ENCODE measurements at regions not wholly inside any gene's neighbourhood (a gene's known extent, or its start where the extent isn't known, plus 50 kb on each side); places are given as distances from the start of the nearest gene placed in this dataset.

- no peak overlapping the region for H3K4me3 ChIP-seq (ENCODE audit: low read depth, low read length)
- H3K27me3 ChIP-seq (ENCODE audit: insufficient read depth, low read depth, severe bottlenecking) = no peaks in the 10 kb centered on the region
- DNase-seq = no peak
- TF ChIP-seq, protein P1, sequence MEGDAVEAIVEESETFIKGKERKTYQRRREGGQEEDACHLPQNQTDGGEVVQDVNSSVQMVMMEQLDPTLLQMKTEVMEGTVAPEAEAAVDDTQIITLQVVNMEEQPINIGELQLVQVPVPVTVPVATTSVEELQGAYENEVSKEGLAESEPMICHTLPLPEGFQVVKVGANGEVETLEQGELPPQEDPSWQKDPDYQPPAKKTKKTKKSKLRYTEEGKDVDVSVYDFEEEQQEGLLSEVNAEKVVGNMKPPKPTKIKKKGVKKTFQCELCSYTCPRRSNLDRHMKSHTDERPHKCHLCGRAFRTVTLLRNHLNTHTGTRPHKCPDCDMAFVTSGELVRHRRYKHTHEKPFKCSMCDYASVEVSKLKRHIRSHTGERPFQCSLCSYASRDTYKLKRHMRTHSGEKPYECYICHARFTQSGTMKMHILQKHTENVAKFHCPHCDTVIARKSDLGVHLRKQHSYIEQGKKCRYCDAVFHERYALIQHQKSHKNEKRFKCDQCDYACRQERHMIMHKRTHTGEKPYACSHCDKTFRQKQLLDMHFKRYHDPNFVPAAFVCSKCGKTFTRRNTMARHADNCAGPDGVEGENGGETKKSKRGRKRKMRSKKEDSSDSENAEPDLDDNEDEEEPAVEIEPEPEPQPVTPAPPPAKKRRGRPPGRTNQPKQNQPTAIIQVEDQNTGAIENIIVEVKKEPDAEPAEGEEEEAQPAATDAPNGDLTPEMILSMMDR (IDR thresholded peaks at IDR 0.05; ENCODE audit: low read depth, low read length) = no peak
- no peaks in the 10 kb centered on the region for H3K9me3 ChIP-seq (ENCODE audit: severe bottlenecking)
- no peak overlapping the region for H3K27ac ChIP-seq
- H3K36me3 ChIP-seq = no peaks in the 10 kb centered on the region
Observed at GRCh38 chr17:14559264-14560119, 258.6 kb downstream of the HS3ST3B1 start.

GRCh38 chr17:14557480-14557879 is 256.6 kb downstream of the HS3ST3B1 start:
- H3K4me3 ChIP-seq (ENCODE audit: low read depth, low read length) = no peak overlapping the region
- H3K27me3 ChIP-seq (ENCODE audit: insufficient read depth, low read depth, severe bottlenecking) = no peaks in the 10 kb centered on the region
- no peak for DNase-seq
- no peaks in the 10 kb centered on the region for H3K9me3 ChIP-seq (ENCODE audit: severe bottlenecking)
- TF ChIP-seq, protein P1 (IDR thresholded peaks at IDR 0.05; ENCODE audit: low read depth, low read length) = no peak
- H3K36me3 ChIP-seq = no peaks in the 10 kb centered on the region
- no peak overlapping the region for H3K27ac ChIP-seq

DNA sequence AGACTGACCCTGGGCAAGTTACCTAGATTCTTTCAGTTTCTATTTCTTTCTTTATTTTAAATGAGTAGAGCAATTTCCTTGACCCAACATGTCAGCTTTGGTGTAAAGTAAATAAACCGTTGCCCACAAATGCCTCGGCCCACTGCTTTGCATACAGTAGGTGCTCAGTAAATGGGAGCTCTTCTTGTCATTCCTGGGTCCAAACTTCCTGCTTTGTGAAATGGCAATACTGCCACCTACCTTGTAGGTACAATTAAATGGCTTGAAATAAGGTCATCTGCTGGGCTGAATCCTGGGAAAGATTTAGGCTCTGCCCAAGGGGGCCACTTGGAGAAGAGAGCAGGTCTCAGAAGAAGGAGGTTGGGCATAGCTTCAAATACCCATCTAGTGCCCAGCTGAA is 253.0 kb downstream of the HS3ST3B1 start:
- H3K9me3 ChIP-seq (ENCODE audit: severe bottlenecking) = no peaks in the 10 kb centered on the region
- no peak overlapping the region for H3K4me3 ChIP-seq (ENCODE audit: low read depth, low read length)
- TF ChIP-seq, protein P1 (IDR thresholded peaks at IDR 0.05; ENCODE audit: low read depth, low read length) = no peak
- DNase-seq = no peak
- no peaks in the 10 kb centered on the region for H3K36me3 ChIP-seq
- no peaks in the 10 kb centered on the region for H3K27me3 ChIP-seq (ENCODE audit: insufficient read depth, low read depth, severe bottlenecking)
- no peak overlapping the region for H3K27ac ChIP-seq

DNA sequence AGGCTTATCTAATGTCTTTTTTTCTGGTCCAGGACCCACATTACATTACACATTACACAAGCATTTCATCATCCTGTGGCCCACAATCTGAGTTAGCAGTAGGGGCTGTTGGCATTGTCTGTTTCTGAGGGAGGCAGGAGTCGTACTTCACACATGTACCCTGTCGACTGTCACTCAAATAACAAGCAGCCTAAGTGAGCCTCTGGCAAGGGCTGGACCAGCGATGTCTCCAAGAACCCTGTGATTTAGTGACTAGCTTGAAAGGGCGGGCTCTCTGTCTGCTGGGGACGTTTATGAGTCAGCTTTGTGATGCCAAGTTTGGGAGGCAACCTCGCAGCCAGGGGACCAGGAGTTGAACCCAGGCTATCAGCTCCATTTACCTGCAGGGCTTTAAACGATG is 251.4 kb downstream of the HS3ST3B1 start:
- Histone ChIP-seq H3K27me3 (ENCODE audit: insufficient read depth, low read depth, severe bottlenecking) (no peaks in the 10 kb centered on the region), H3K27ac (no peak overlapping the region), H3K9me3 (ENCODE audit: severe bottlenecking) (no peaks in the 10 kb centered on the region), H3K36me3 (no peaks in the 10 kb centered on the region), H3K4me3 (ENCODE audit: low read depth, low read length) (no peak overlapping the region)
- TF ChIP-seq, protein P1 (IDR thresholded peaks at IDR 0.05; ENCODE audit: low read depth, low read length) = no peak
- DNase-seq = no peak

DNA sequence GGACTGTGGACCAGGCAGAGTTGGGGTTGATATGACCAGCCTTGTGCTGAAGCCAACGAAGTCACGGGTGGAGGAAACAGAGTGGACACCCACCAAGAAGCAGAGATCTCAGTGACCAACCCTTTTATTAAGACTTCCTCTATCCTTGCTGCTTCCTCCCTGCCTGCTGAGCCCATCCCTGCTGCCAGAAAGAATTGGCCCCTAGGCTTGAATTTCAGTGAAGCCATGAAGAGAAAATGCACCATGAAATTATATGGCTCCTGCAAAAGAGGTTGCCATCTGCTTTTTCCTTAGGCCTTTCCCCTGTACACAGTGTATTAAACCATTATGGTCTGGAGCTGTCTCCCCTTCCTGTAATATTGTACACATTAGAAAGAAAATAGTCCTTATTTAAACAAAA is 246.7 kb downstream of the HS3ST3B1 start:
- no peak for DNase-seq
- TF ChIP-seq, protein P1 (IDR thresholded peaks at IDR 0.05; ENCODE audit: low read depth, low read length) = no peak
- H3K36me3 ChIP-seq = no peaks in the 10 kb centered on the region

DNA sequence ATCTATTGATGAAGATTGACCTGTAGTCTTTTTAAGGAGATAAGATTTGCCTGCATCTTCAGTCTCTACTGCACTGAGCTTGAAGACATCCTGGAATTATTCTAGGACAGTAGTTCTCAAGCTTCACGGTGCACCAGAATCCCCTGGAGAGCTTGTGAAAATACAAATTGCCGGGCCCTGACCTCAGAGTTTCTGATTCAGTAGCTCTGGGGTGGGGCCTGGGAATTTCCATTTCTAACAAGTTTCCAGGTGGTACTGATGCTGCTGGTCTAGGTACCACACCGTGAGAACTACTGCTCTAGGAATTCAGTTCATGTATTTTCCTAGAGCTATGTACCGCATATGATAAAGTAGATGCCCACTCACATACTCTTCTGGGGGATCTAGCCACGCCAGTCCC is 246.1 kb downstream of the HS3ST3B1 start:
- no peaks in the 10 kb centered on the region for H3K36me3 ChIP-seq
- no peaks in the 10 kb centered on the region for H3K9me3 ChIP-seq (ENCODE audit: severe bottlenecking)
- TF ChIP-seq, protein P1 (IDR thresholded peaks at IDR 0.05; ENCODE audit: low read depth, low read length) = no peak
- H3K4me3 ChIP-seq (ENCODE audit: low read depth, low read length) = no peak overlapping the region
- DNase-seq = no peak
- no peaks in the 10 kb centered on the region for H3K27me3 ChIP-seq (ENCODE audit: insufficient read depth, low read depth, severe bottlenecking)
- H3K27ac ChIP-seq = no peak overlapping the region

More for the DNA sequence above, 246.7 kb downstream of the HS3ST3B1 start:
- no peak overlapping the region for H3K4me3 ChIP-seq (ENCODE audit: low read depth, low read length)
- H3K27ac ChIP-seq = no peak overlapping the region
- H3K27me3 ChIP-seq (ENCODE audit: insufficient read depth, low read depth, severe bottlenecking) = no peaks in the 10 kb centered on the region
- no peaks in the 10 kb centered on the region for H3K9me3 ChIP-seq (ENCODE audit: severe bottlenecking)

Data from WERI-Rb-1 (cell line).